K562 (cell line): ENCODE measurements at regions not wholly inside any gene's neighbourhood (a gene's known extent, or its start where the extent isn't known, plus 50 kb on each side); places are given as distances from the start of the nearest gene placed in this dataset.

ENCODE experiments used
- ATAC-seq: fragments of 200-7000 bp; cut with Tn5 transposase; 3 replicates; pipeline ENCODE4 v1.9.1; 2020; ENCODE audit warnings: moderate library complexity
- BruUV-seq: library from RNA; stranded (reverse); fragments of 400-500 nt; replicated peaks from 2 replicates; lab custom pipeline; 2021; lab: Mats Ljungman, UMichigan
- CTCF ChIA-PET: fragments of 300-600 bp; formaldehyde crosslinking; extraction: SDS; loops from one replicate; lab custom pipeline; 2021; ENCODE audit warnings: low intra/inter-chr PET ratio; lab: Yijun Ruan, JAX
- POLR2A ChIA-PET: fragments of 300-600, 350-650 bp; sonication (Branson Sonifier 250); formaldehyde crosslinking; extraction: SDS; loops from one replicate; lab custom pipeline; 2021; ENCODE audit warnings: antibody characterized with exemption, inconsistent platforms; lab: Yijun Ruan, JAX
- DNase-seq, 4 experiments: peaks; one replicate each; pipeline versions ENCODE4 v3.0.0 to v3.0.0-alpha.2; 2011 to 2018; ENCODE audit warnings: low spot score in 3 of 4, mixed read lengths in 3 of 4; ENCODE audit errors: extremely low read depth in 1 of 4
- FAIRE-seq: peaks from 2 replicates; lab custom pipeline; 2011; peaks lifted over from hg19 to GRCh38; lab: Jason Lieb, UNC
- H2AFZ ChIP-seq: 2 replicates; pipeline ENCODE4 v1.6.0; 2011; ENCODE audit warnings: low read depth, low read length, control low read depth, inconsistent platforms
- H3K27ac ChIP-seq: fragments of 200-600 bp; 3 replicates; pipeline ENCODE4 v1.8.0; 2011; ENCODE audit warnings: low read depth, mild to moderate bottlenecking, control low read depth, inconsistent platforms, low read length, moderate library complexity, mixed read lengths; ENCODE audit errors: extremely low read depth
- H3K27me3 ChIP-seq, 2 experiments: fragments of 300-600 bp in 1 of 2; 2 replicates in 1 of 2; 3 replicates in 1 of 2; pipeline versions ENCODE4 v1.6.0 to v1.8.0; 2011; ENCODE audit warnings: inconsistent platforms in 2 of 2, low read length in 2 of 2, mild to moderate bottlenecking in 1 of 2, mixed read lengths in 1 of 2, moderate library complexity in 1 of 2; ENCODE audit not compliant: control insufficient read depth in 2 of 2, insufficient read depth in 2 of 2
- H3K36me3 ChIP-seq: fragments of 300-600 bp; 3 replicates; pipeline ENCODE4 v1.8.0; 2011; ENCODE audit warnings: mild to moderate bottlenecking, low read length, inconsistent platforms; ENCODE audit not compliant: control insufficient read depth, insufficient read depth
- H3K4me1 ChIP-seq, 2 experiments: fragments of 200-600 bp in 1 of 2; replicated peaks in 1 of 2; 2 replicates in 1 of 2; 3 replicates in 1 of 2; pipeline versions ENCODE4 v1.5.1 to v1.8.0; 2011; ENCODE audit warnings: inconsistent platforms in 2 of 2, low read length in 2 of 2, mild to moderate bottlenecking in 1 of 2, mixed read lengths in 1 of 2, moderate library complexity in 1 of 2; ENCODE audit not compliant: control insufficient read depth in 2 of 2, insufficient read depth in 2 of 2
- H3K4me2 ChIP-seq: 2 replicates; pipeline ENCODE4 v1.6.1; 2011; ENCODE audit warnings: low read length, control low read depth, inconsistent platforms, mixed read lengths; ENCODE audit not compliant: insufficient read depth
- H3K4me3 ChIP-seq: fragments of 200-600 bp; sonication (generic), shearing (Covaris generic); 2 replicates; pipeline ENCODE4 v1.5.1; 2016; ENCODE audit warnings: control low read depth, inconsistent platforms
- H3K79me2 ChIP-seq: fragments of 200-600 bp; 3 replicates; pipeline ENCODE4 v1.8.0; 2011; ENCODE audit warnings: low read length, inconsistent platforms; ENCODE audit not compliant: control insufficient read depth, insufficient read depth
- H3K9ac ChIP-seq, 2 experiments: 2 replicates each; pipeline versions ENCODE4 v1.6.0 to v1.6.1; 2011; ENCODE audit warnings: low read depth in 2 of 2, low read length in 2 of 2, control low read depth in 1 of 2, inconsistent platforms in 1 of 2, mild to moderate bottlenecking in 1 of 2, mixed read lengths in 1 of 2; ENCODE audit not compliant: insufficient read depth in 1 of 2
- H3K9me1 ChIP-seq: one replicate; pipeline ENCODE4 v1.6.0; 2011; ENCODE audit warnings: inconsistent platforms, mild to moderate bottlenecking, low read length, moderate library complexity; ENCODE audit not compliant: control insufficient read depth, insufficient read depth
- H3K9me3 ChIP-seq: replicated peaks from 2 replicates; pipeline ENCODE4 v1.5.1; 2011; ENCODE audit warnings: low read depth, low read length, inconsistent platforms; ENCODE audit not compliant: control insufficient read depth, insufficient read depth
- H4K20me1 ChIP-seq: replicated peaks from 2 replicates; pipeline ENCODE4 v1.6.1; 2011; ENCODE audit warnings: low read length, inconsistent platforms, mixed read lengths; ENCODE audit not compliant: control insufficient read depth, insufficient read depth
- ATF6 ChIP-seq: sonication (generic); formaldehyde crosslinking; IDR thresholded peaks from 2 replicates; pipeline ENCODE4 v1.4.0; 2020; ENCODE audit warnings: mild to moderate bottlenecking, missing genetic modification reagents
- CEBPG ChIP-seq, 3 experiments: fragments of 200-800 bp in 1 of 3; sonication (Bioruptor generic) in 1 of 3; sonication (generic) in 1 of 3; formaldehyde crosslinking in 1 of 3; IDR thresholded peaks in 2 of 3; conservative IDR thresholded peaks in 1 of 3; 2 replicates each; pipeline versions ENCODE4 v1.6.1 to v1.8.0; 2016 to 2022; ENCODE audit warnings: missing compliant biosample characterization in 2 of 3, missing genetic modification characterization in 2 of 3, mild to moderate bottlenecking in 1 of 3, missing genetic modification reagents in 1 of 3
- VEZF1 ChIP-seq: fragments of 200-800 bp; sonication (Bioruptor generic); IDR thresholded peaks from 2 replicates; pipeline ENCODE4 v1.6.1; 2017; ENCODE audit warnings: missing genetic modification characterization, missing compliant biosample characterization
- ZNF224 ChIP-seq: sonication (generic); formaldehyde crosslinking; IDR thresholded peaks from 2 replicates; pipeline ENCODE4 v1.8.0; 2022; ENCODE audit warnings: mild to moderate bottlenecking, missing genetic modification reagents
- WGBS: fragments of 100-300 bp; shearing (Covaris generic); methylation state at CpG from one replicate; pipeline ENCODE4 v1.1.6; 2016; ENCODE audit warnings: low coverage, mixed read lengths; ENCODE audit not compliant: insufficient coverage; ENCODE audit errors: missing lambda C conversion rate; 5-methylcytosine and 5-hydroxymethylcytosine counted together
- in situ Hi-C: fragments of 300-500 bp; cut with MboI; formaldehyde crosslinking; loops from 4 replicates; pipeline ENCODE4 v1.15.0; 2018; ENCODE audit warnings: inconsistent platforms, mixed read lengths
- intact Hi-C: fragments of 100-400 bp; cut with micrococcal nuclease; formaldehyde crosslinking; loops from 2 replicates; pipeline ENCODE4 v1.14.2; 2022

GRCh38 chr10:100656454-100656853 is 88.9 kb upstream of the PAX2 start:
- Histone ChIP-seq H2AFZ (no peak overlapping the region), H3K9me3 (no peaks in the 10 kb centered on the region), H4K20me1 (no peaks in the 10 kb centered on the region), H3K9me1 (no peaks in the 10 kb centered on the region), H3K79me2 (no peaks in the 10 kb centered on the region), H3K4me3 (no peak overlapping the region), H3K4me2 (no peak overlapping the region), H3K27ac (no peak overlapping the region), H3K4me1 (peaks cover 0 to 24% of the 10 kb centered on the region in 2 experiments; a peak in 2 of 5 replicates), H3K9ac (no peak overlapping the region), H3K36me3 (no peaks in the 10 kb centered on the region), H3K27me3 (peaks cover 15 to 44% of the 10 kb centered on the region in 2 experiments)
- ChIA-PET CTCF (no interaction called here), POLR2A (no interaction called here)
- no peak for TF ChIP-seq CEBPG (CRISPR knock-in tag; IDR thresholded peaks at IDR 0.05)
- peak in 1 of 2 experiments; percentile 43; a peak in 2 of 4 replicates for TF ChIP-seq CEBPG (tag; conservative IDR thresholded peaks at IDR 0.05 in 1 of 2, IDR thresholded peaks at IDR 0.05 in 1 of 2)
- TF ChIP-seq VEZF1, result peak; percentile 54
- no peak for TF ChIP-seq ATF6 (CRISPR knock-in tag)
- no peak for TF ChIP-seq ZNF224 (CRISPR knock-in tag)
- WGBS, result 0% methylated on average over 7 of the region's 34 CpGs
- intact Hi-C loops, result no loop called here
- ATAC-seq, result peak; percentile 93
- DNase-seq, result peak in 3 of 4 experiments; percentile 75 to 84 (median 82)
- in situ Hi-C loops, result no loop called here
- no peak for FAIRE-seq
- BruUV-seq, result no TSS peak
